ENCODE measurements at regions not wholly inside any gene's neighbourhood (a gene's known extent, or its start where the extent isn't known, plus 50 kb on each side); places are given as distances from the start of the nearest gene placed in this dataset.

DNA sequence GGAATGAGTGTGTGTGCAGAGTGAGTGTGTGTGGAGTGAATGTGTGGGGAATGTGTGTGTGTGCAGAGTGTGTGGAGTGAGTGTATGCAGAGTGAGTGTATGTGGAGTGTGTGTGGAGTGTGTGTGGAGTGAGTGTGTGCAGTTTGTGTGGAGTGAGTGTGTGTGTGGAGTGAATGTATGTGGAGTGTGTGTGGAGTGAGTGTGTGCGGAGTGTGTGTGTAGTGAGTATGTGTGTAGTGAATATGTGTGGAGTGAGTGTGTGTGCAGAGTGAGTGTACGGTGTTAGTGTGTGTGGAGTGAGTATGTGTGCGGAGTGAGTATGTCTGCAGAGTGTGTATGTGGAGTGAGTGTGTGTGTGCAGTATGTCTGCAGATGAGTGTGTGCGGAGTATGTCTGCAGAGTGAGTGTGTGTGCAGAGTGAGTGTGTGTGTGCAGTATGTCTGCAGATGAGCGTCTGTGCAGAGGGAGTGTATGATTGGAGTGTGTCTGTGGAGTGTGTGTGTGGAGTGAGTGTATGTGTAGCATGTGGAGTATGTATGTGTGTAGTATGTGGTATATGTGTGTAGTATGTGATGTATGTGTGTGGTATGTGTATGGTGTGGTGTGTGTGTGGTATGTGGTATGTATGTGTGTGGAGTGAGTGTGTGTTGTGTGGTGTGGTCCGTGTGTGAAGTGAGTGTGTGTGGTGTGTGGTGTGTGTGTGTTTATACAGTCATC lies 59.7 kb upstream of the CLDN14 start:
- Histone ChIP-seq H3K27ac (no peak overlapping the region), H3K9ac (ENCODE audit: low read depth in 2 of 2, low read length in 2 of 2) (no peak overlapping the region), H3K9me3 (no peaks in the 10 kb centered on the region), H3K4me1 (no peaks in the 10 kb centered on the region), H3K27me3 (peaks cover 5% of the 10 kb centered on the region), H3K4me3 (no peak overlapping the region), H3K36me3 (no peaks in the 10 kb centered on the region)
- no peak for TF ChIP-seq CTCF (IDR thresholded peaks at IDR 0.05)
- DNase-seq: no peak
- intact Hi-C loops (cut with DNase I): no loop called here

- DNase-seq: no peak
- Histone ChIP-seq H3K27me3 (peaks cover 5% of the 10 kb centered on the region), H3K4me3 (no peak overlapping the region), H3K9ac (ENCODE audit: low read depth in 2 of 2, low read length in 2 of 2) (no peak overlapping the region), H3K4me1 (no peaks in the 10 kb centered on the region), H3K36me3 (no peaks in the 10 kb centered on the region), H3K27ac (no peak overlapping the region), H3K9me3 (no peaks in the 10 kb centered on the region)
- TF ChIP-seq CTCF (IDR thresholded peaks at IDR 0.05): no peak
- intact Hi-C loops (cut with DNase I): no loop called here
Measured at GRCh38 chr21:36540700-36541099, 60.8 kb upstream of the CLDN14 start.

- TF ChIP-seq CTCF (IDR thresholded peaks at IDR 0.05): no peak
Measured at GRCh38 chr21:36541721-36542139, 61.8 kb upstream of the CLDN14 start.

DNA sequence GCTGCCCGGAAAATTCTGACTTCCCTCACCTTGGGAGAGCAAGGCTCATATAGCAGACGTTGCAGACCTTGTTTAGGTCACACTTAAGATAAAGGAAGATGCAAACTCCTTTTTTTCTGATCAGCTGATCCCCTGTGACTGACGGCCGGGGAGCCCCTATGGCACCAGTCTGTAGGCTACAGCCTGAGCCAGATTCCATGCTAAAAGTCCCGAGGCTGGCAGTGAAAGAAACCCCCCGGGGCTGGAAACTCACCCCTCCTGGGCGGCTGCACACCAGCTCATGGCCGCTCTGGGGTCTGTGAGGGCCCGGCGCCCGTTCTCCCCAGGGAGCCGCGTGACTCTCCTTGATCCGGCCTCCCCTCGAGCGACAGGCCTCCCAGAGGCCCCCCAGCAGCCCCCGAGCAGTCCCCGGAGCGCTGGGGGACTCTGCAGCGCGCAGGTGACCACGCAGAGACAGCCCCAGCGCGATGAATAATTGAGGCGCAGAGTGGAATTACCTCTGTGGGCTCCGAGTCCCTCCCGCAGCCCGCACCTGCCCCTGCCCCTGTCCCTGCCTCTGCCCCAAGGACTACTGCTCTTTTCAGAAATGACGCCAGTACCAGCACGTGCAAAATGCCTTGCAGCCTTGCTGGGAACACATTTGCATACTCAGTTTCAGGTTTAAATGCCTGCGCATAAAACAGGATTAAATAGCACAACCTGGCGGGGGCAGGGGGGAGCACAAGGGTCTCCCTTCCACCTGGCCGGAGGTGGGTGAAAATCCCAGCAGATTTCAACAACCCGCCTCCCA lies 62.6 kb upstream of the CLDN14 start:
- Histone ChIP-seq H3K9me3 (no peaks in the 10 kb centered on the region), H3K27ac (no peak overlapping the region), H3K9ac (ENCODE audit: low read depth in 2 of 2, low read length in 2 of 2) (no peak overlapping the region), H3K4me3 (no peak overlapping the region), H3K36me3 (no peaks in the 10 kb centered on the region), H3K27me3 (peaks cover 5% of the 10 kb centered on the region), H3K4me1 (no peaks in the 10 kb centered on the region)
- intact Hi-C loops (cut with DNase I): no loop called here
- TF ChIP-seq CTCF (IDR thresholded peaks at IDR 0.05): no peak
- DNase-seq: no peak

More at GRCh38 chr21:36541721-36542139, 61.8 kb upstream of the CLDN14 start:
- intact Hi-C loops (cut with DNase I): no loop called here
- Histone ChIP-seq H3K36me3 (no peaks in the 10 kb centered on the region), H3K9ac (ENCODE audit: low read depth in 2 of 2, low read length in 2 of 2) (no peak overlapping the region), H3K9me3 (no peaks in the 10 kb centered on the region), H3K27me3 (peaks cover 5% of the 10 kb centered on the region), H3K27ac (no peak overlapping the region), H3K4me3 (no peak overlapping the region), H3K4me1 (no peaks in the 10 kb centered on the region)
- no peak for DNase-seq

DNA sequence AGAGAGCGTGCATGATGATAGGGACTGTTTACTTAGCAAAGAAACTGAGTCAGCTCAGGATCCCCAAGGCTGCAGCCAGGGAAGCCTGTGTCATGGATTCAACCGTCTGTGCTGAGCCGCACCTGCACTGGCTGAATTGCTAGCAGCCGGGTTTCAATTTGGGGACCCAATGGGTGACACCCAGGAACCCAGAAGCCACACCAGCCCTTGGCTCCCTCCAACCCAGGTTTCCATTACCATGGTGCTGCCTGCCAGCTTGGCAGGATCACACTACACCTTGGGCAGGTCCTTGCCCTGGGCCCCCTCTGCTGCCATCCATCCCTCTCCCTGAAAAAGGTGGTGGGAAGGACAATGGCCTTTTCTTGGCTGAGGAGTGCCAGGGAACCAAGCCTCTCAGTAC lies 64.0 kb upstream of the CLDN14 start:
- H3K9ac ChIP-seq (ENCODE audit: low read depth in 2 of 2, low read length in 2 of 2): no peak overlapping the region
- H3K36me3 ChIP-seq: no peaks in the 10 kb centered on the region
- no peak for DNase-seq
- intact Hi-C loops (cut with DNase I): no loop called here
- H3K27me3 ChIP-seq: peaks cover 5% of the 10 kb centered on the region
- TF ChIP-seq CTCF (IDR thresholded peaks at IDR 0.05): no peak
- H3K9me3 ChIP-seq: no peaks in the 10 kb centered on the region
- no peak overlapping the region for H3K4me3 ChIP-seq
- H3K27ac ChIP-seq: no peak overlapping the region
- H3K4me1 ChIP-seq: no peaks in the 10 kb centered on the region
